ENCODE measurements at regions not wholly inside any gene's neighbourhood (a gene's known extent, or its start where the extent isn't known, plus 50 kb on each side); places are given as distances from the start of the nearest gene placed in this dataset.

DNA sequence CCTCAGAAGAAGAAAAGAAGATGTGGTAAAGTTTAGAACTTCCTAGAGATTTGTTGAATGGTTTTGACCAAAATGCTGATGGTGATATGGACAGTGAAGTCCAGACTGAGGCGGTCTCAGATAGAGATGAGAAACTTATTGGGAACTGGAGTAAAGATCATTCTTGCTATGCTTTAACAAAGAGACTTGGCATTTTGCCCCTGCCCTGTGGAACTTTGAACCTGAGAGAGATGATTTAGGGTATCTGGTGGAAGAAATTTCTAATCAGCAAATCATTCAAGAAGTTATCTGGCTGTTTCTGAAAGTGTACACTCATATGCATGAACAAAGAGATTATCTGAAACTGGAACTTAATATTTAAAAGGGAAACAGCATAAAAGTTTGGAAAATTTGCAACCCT, 505.2 kb downstream of the NSUN3 start:
- TF ChIP-seq, protein P1, sequence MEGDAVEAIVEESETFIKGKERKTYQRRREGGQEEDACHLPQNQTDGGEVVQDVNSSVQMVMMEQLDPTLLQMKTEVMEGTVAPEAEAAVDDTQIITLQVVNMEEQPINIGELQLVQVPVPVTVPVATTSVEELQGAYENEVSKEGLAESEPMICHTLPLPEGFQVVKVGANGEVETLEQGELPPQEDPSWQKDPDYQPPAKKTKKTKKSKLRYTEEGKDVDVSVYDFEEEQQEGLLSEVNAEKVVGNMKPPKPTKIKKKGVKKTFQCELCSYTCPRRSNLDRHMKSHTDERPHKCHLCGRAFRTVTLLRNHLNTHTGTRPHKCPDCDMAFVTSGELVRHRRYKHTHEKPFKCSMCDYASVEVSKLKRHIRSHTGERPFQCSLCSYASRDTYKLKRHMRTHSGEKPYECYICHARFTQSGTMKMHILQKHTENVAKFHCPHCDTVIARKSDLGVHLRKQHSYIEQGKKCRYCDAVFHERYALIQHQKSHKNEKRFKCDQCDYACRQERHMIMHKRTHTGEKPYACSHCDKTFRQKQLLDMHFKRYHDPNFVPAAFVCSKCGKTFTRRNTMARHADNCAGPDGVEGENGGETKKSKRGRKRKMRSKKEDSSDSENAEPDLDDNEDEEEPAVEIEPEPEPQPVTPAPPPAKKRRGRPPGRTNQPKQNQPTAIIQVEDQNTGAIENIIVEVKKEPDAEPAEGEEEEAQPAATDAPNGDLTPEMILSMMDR (IDR thresholded peaks at IDR 0.05; ENCODE audit: low read depth, low read length): no peak
- no peak for TF ChIP-seq EZH2phosphoT487 (IDR thresholded peaks at IDR 0.05; ENCODE audit: low read depth)
